DLD1 (cell line): ENCODE measurements at regions not wholly inside any gene's neighbourhood (a gene's known extent, or its start where the extent isn't known, plus 50 kb on each side); places are given as distances from the start of the nearest gene placed in this dataset.
"Not testable (repeated sequence)": the region's sequence is repeated elsewhere in the genome, so short reads cannot be mapped to it uniquely, and the experiment has no call there.

Source experiments
- in situ Hi-C: cut with HindIII; loops from 2 replicates; pipeline ENCODE4 v1.10.0; 2017; ENCODE audit warnings: low sequenced_read_pairs

- in situ Hi-C loops = no loop called here
Observed at GRCh38 chr4:189207872-189208271, 732.8 kb upstream of the FRG1 start.

DNA sequence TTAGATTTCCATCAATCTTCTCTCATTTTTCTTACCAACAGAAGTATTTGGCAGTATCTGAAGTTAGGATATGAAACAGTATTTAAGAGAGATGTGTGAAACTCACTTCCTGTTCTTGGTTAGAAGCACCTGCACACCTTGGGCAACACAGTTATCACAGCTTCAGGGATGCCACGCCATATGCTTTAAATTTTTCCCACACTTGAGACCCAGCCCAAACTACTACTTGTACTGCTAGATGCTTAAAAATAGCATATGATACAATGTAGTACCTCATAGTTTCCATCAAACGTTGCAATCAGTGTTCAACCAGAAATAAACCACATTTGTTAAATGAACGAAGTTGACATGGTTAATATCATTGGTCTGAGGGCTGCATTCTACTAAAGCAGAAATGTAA is 725.1 kb upstream of the FRG1 start:
- in situ Hi-C loops = no loop called here

GRCh38 chr4:189221691-189222090 is 719.0 kb upstream of the FRG1 start:
- in situ Hi-C loops = no loop called here

GRCh38 chr4:189228726-189229125 is 711.9 kb upstream of the FRG1 start:
- in situ Hi-C loops = no loop called here

GRCh38 chr4:189232274-189232673 is 708.4 kb upstream of the FRG1 start:
- in situ Hi-C loops = no loop called here

DNA sequence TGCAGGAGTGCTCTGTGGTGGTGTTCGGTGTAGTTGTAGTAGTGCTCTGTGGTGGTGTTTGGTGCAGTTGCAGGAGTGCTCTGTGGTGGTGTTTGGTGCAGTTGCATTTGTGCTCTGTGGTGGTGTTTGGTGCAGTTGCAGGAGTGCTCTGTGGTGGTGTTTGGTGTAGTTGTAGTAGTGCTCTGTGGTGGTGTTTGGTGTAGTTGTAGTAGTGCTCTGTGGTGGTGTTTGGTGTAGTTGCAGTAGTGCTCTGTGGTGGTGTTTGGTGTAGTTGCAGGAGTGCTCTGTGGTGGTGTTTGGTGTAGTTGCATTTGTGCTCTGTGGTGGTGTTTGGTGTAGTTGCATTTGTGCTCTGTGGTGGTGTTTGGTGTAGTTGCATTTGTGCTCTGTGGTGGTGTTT is 706.9 kb upstream of the FRG1 start:
- in situ Hi-C loops = not testable (repeated sequence)

DNA sequence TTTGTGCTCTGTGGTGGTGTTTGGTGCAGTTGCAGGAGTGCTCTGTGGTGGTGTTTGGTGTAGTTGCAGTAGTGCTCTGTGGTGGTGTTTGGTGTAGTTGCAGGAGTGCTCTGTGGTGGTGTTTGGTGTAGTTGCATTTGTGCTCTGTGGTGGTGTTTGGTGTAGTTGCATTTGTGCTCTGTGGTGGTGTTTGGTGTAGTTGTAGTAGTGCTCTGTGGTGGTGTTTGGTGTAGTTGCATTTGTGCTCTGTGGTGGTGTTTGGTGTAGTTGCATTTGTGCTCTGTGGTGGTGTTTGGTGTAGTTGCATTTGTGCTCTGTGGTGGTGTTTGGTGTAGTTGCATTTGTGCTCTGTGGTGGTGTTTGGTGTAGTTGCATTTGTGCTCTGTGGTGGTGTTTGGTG is 705.7 kb upstream of the FRG1 start:
- in situ Hi-C loops = not testable (repeated sequence)

DNA sequence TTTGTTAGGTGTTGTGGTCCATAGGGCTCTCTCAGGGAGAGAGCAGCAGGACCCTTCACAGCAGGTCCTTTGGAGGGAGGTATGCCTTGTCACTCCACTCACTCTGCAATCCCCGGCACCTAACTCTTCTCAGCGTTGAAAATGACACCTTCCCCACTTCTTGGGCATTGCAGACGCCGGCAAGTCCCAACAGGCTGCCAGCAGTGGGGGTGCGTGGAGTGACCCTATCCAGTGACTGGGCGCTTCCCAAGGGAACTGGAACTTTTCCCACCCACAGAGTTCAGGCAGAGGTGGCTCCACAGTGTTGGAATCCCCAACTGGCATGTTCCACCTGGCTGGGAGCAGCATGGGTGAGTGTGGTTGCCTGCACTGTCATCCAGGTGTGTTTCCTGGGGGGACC is 705.1 kb upstream of the FRG1 start:
- in situ Hi-C loops = no loop called here

GRCh38 chr4:189236321-189236720 is 704.4 kb upstream of the FRG1 start:
- in situ Hi-C loops = not testable (repeated sequence)

GRCh38 chr4:189237340-189237739 is 703.3 kb upstream of the FRG1 start:
- in situ Hi-C loops = no loop called here

DNA sequence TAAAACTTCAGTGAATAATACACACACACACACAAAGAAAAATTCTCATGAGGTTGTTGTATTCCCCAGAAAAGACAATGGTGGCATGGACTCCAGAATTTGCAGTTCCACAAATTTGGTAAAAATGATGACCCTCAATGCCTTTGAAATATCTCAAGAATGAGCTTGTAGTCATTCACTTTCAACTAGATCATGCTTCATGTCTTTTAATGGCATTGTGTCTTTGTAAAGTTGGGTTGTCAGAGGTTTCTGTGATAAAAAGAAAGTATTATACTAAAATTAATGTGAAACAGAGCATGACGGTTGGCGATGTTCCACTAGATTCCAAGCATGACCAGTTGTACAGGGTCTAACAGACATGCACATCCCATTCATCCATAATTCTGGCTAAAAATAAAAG is 685.0 kb upstream of the FRG1 start:
- in situ Hi-C loops = no loop called here

DNA sequence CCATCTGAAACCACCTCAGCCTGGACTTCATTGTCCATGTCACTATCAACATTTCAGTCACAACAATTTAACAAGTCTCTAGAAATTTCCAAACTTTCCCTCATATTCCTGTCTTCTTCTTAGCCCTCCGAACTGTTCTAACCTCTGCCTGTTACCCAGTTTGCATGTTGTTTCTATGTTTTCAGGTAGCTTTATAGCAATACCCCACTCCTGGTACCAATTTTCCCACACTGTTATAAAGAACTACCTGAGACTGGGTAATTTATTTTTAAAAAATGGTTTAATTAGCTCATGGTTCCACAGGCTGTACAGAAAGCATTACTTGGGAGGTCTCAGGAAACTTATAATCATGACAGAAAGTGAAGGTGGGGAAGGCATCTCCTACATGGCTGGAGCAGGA is 679.2 kb upstream of the FRG1 start:
- in situ Hi-C loops = no loop called here

GRCh38 chr4:189265515-189265914 is 675.2 kb upstream of the FRG1 start:
- in situ Hi-C loops = no loop called here

- in situ Hi-C loops = no loop called here
Observed at GRCh38 chr4:189267312-189267965, 673.2 kb upstream of the FRG1 start.

DNA sequence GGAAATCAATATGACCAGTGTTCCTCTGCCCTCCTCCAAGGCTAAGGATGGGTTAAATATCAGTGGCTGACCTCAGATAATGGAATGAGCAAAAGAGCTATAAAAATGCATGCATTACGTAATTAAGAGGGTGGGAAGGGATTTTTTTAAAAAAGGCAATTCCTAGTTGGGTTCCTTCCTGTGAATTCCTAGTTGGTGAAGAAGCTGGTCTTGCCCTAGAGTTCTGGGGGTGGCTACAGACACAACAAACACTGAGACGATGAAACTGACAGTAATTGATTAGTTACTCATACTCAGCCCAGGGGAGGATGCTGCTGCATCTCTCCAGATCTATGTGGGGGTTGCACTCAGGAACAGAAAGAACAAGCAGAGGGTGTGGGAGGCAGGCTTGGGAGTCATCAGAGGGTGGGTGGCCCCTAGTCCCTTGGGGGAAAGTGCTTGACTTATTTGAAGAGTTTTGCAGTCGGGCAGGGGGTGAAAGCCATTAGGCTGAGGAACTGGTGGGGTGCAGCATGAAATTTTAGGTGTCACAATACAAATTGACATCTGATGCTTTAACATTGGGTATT is 662.0 kb upstream of the FRG1 start:
- in situ Hi-C loops = no loop called here

DNA sequence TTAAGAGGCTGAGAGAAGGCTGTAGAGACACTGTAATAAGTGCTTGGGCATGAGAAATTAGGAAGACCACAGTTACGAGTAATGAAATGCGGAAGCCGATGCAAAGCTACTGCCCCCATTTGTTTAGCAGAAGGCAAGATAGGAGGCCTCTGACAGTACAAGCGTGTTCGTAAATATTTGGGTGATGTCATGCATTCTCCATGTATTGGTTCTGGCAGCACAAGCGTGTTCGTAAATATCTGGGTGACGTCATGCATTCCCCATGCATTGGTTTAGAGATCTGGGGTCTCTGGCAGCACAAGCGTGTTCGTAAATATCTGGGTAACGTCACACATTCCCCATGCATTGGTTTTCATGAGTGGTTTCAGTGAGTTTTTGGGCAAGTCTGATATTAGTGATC is 661.5 kb upstream of the FRG1 start:
- in situ Hi-C loops = no loop called here

DNA sequence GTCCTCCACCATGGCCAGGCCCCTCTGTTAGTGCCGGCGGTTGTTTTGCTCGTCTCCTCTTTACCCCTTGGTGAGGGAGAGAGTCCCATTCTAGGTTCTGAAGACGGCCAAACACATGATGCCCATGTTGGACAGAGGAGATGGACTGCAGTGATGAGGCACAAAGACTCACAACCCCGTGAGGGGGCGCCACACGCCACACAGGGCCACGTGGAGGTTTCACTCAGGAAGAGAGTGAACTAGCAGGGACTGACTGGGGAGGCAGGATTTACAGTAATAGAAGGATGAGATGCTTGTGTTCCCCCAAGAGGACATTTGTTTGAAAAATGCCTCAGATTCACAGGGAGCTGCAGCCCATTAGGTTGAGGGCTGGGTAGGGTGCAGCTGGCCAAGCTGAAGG is 655.3 kb upstream of the FRG1 start:
- in situ Hi-C loops = no loop called here

- in situ Hi-C loops = no loop called here
Observed at GRCh38 chr4:189291939-189292338, 648.7 kb upstream of the FRG1 start.

DNA sequence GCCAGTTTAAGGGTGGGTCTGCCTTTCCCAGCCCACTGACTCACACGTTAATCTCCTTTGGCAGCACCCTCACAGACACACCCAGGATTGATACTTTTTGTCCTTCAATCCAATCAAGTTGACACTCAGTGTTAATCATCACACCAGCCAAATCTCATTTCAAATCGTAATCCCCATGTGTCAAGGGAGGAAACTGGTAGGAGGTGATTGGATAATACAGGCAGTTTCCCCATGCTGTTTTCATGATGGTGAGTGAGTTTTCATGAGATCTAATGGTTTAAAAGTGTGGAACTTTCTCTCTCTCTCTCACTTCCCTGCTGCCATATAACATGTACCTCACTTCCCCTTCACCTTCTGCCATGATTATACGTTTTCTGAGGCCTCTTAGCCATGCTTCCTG is 647.2 kb upstream of the FRG1 start:
- in situ Hi-C loops = no loop called here

- in situ Hi-C loops = no loop called here
Observed at GRCh38 chr4:189294574-189294973, 646.1 kb upstream of the FRG1 start.

DNA sequence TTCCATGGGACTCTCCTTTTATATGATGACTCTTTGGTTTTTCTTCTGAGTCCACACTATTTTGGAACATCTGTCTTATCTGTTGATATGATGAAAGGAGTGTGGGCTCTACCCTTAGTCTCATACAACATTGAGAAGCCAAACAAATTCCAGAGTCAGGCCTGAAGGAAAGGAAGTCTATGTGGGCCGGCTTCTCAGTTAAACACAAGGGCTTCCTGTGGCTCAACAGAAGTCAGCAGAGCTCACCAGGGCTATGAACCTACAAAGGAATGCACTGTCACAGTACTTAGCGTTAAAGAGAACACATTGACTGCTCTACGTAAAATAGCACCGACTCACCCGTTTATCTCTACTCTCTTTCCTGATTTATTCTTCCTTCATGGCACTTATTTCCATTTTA is 641.0 kb upstream of the FRG1 start:
- in situ Hi-C loops = no loop called here

GRCh38 chr4:189301692-189302091 is 639.0 kb upstream of the FRG1 start:
- in situ Hi-C loops = no loop called here

GRCh38 chr4:189302719-189303118 is 638.0 kb upstream of the FRG1 start:
- in situ Hi-C loops = no loop called here
